Dendritic cell treated with granulocyte-macrophage colony-stimulating factor and Interleukin-4, amounts not matched to agents 40 ng/mL and 50 ng/mL, for 4 days (primary cell): ENCODE measurements at regions not wholly inside any gene's neighbourhood (a gene's known extent, or its start where the extent isn't known, plus 50 kb on each side); places are given as distances from the start of the nearest gene placed in this dataset.

Experiments used
- H3K27ac Mint-ChIP-seq: one replicate; pipeline ENCODE4 v1.8.0; 2022; ENCODE audit warnings: mild to moderate bottlenecking, mixed read lengths
- H3K27me3 Mint-ChIP-seq: one replicate; pipeline ENCODE4 v1.8.0; 2022; ENCODE audit warnings: mild to moderate bottlenecking, mixed read lengths
- H3K36me3 Mint-ChIP-seq: one replicate; pipeline ENCODE4 v1.8.0; 2022; ENCODE audit warnings: low read depth, mixed read lengths
- H3K4me1 Mint-ChIP-seq: one replicate; pipeline ENCODE4 v1.8.0; 2022; ENCODE audit warnings: low read depth, mixed read lengths
- H3K4me3 Mint-ChIP-seq: one replicate; pipeline ENCODE4 v1.8.0; 2022; ENCODE audit warnings: mild to moderate bottlenecking, moderate library complexity, mixed read lengths
- H3K9me3 Mint-ChIP-seq: one replicate; pipeline ENCODE4 v1.8.0; 2022; ENCODE audit warnings: mixed read lengths
- intact Hi-C: fragments of 100-400 bp; cut with micrococcal nuclease; formaldehyde crosslinking; loops from one replicate; pipeline ENCODE4 v1.15.0; 2022

DNA sequence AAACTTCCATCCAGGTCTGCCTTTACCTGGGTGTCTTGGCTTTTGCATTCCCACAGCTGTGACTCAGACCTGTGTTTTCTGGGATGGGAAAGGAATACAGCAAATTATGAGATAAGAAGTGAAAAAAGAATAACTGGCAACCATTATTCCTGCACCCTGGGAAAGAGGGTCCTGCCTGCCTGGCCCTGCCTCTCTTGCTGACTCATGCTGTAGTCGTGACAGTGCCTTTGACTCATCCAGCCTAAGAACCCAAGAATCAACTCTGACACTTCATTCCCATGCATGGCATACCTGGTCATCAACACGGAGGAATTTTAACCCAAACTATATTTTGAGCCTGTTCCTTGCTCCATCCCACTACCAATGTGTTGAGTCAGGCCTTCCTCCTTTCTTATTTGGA is 185.4 kb upstream of the SERP2 start:
- no peak overlapping the region for H3K4me3 Mint-ChIP-seq
- no peak overlapping the region for H3K27ac Mint-ChIP-seq
- no peaks in the 10 kb centered on the region for H3K9me3 Mint-ChIP-seq
- H3K27me3 Mint-ChIP-seq, result peaks cover 24% of the 10 kb centered on the region
- H3K36me3 Mint-ChIP-seq, result no peaks in the 10 kb centered on the region
- H3K4me1 Mint-ChIP-seq, result peaks cover 10% of the 10 kb centered on the region
- intact Hi-C loops, result no loop called here

DNA sequence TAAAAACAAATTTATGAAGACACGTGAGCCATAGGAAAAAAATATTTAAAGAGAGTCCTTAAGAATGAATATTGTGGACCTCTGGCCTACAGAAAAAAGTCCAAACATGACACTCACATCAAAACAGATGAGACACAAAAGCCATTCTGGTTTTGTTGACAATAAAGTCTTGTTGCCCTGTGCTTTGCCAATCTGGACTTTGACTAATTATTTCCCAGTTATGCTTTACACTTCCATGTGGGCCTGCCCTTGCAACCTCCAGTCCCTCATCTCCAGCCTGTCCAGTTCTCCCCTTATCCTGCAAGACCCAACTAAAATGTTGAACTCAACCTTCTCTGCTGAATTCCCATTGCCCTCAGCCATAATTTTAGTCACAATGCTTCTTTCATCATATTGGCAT is 184.5 kb upstream of the SERP2 start:
- no peaks in the 10 kb centered on the region for H3K36me3 Mint-ChIP-seq
- intact Hi-C loops, result no loop called here
- H3K4me1 Mint-ChIP-seq, result peaks cover 10% of the 10 kb centered on the region
- peaks cover 25% of the 10 kb centered on the region for H3K27me3 Mint-ChIP-seq
- no peak overlapping the region for H3K4me3 Mint-ChIP-seq
- H3K9me3 Mint-ChIP-seq, result no peaks in the 10 kb centered on the region
- no peak overlapping the region for H3K27ac Mint-ChIP-seq

- H3K27me3 Mint-ChIP-seq, result peaks cover 33% of the 10 kb centered on the region
- no peaks in the 10 kb centered on the region for H3K36me3 Mint-ChIP-seq
- H3K27ac Mint-ChIP-seq, result no peak overlapping the region
- peaks cover 10% of the 10 kb centered on the region for H3K4me1 Mint-ChIP-seq
- H3K4me3 Mint-ChIP-seq, result no peak overlapping the region
- H3K9me3 Mint-ChIP-seq, result no peaks in the 10 kb centered on the region
- intact Hi-C loops, result loop anchor here (1.0 kb wide), 1 partner anchor 247 kb away; no protein-coding TSS in a partner anchor
Measured at GRCh38 chr13:44191103-44191502, 182.5 kb upstream of the SERP2 start.

GRCh38 chr13:44191504-44192171 is 182.0 kb upstream of the SERP2 start:
- intact Hi-C loops, result loop anchor here (1.0 kb wide), 1 partner anchor 247 kb away; no protein-coding TSS in a partner anchor

DNA sequence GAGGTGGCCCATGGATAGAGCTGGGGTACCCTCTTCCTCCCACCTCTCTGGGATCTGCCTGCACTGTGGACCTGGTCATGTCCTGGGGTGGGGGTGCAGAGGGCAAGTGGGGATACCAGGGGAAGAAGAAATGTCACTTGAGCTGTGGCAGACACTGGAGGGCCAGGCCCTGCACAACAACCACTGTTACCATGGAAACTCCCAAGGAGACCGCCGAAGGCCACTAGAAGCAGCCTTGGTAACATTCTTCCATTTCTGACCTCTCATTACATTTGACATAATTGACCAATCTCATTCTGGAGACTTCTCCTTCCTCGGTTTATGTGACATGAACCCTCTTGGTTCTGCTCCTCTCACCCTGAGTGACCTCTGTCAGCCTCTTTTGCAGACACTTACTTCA is 179.9 kb upstream of the SERP2 start:
- intact Hi-C loops, result no loop called here
- Mint-ChIP-seq H3K36me3 (no peaks in the 10 kb centered on the region), H3K4me3 (no peak overlapping the region), H3K4me1 (peaks cover 10% of the 10 kb centered on the region), H3K27ac (no peak overlapping the region), H3K9me3 (no peaks in the 10 kb centered on the region), H3K27me3 (peaks cover 48% of the 10 kb centered on the region)

More at GRCh38 chr13:44191504-44192171, 182.0 kb upstream of the SERP2 start:
- Mint-ChIP-seq H3K4me3 (no peak overlapping the region), H3K9me3 (no peaks in the 10 kb centered on the region), H3K27ac (no peak overlapping the region), H3K36me3 (no peaks in the 10 kb centered on the region), H3K27me3 (peaks cover 38% of the 10 kb centered on the region), H3K4me1 (peaks cover 10% of the 10 kb centered on the region)

- no peak overlapping the region for H3K4me3 Mint-ChIP-seq
- H3K4me1 Mint-ChIP-seq, result peaks cover 10% of the 10 kb centered on the region
- H3K9me3 Mint-ChIP-seq, result no peaks in the 10 kb centered on the region
- intact Hi-C loops, result no loop called here
- no peaks in the 10 kb centered on the region for H3K36me3 Mint-ChIP-seq
- H3K27ac Mint-ChIP-seq, result no peak overlapping the region
- H3K27me3 Mint-ChIP-seq, result peaks cover 50% of the 10 kb centered on the region
Measured at GRCh38 chr13:44195245-44195644, 178.4 kb upstream of the SERP2 start.

GRCh38 chr13:44196196-44196751 is 177.3 kb upstream of the SERP2 start:
- Mint-ChIP-seq H3K36me3 (no peaks in the 10 kb centered on the region), H3K4me3 (no peak overlapping the region), H3K4me1 (peaks cover 10% of the 10 kb centered on the region), H3K27me3 (peaks cover 46% of the 10 kb centered on the region), H3K9me3 (no peaks in the 10 kb centered on the region), H3K27ac (no peak overlapping the region)
- intact Hi-C loops, result no loop called here

GRCh38 chr13:44197791-44198770 is 175.5 kb upstream of the SERP2 start:
- intact Hi-C loops, result no loop called here
- Mint-ChIP-seq H3K4me1 (no peaks in the 10 kb centered on the region), H3K4me3 (no peak overlapping the region), H3K9me3 (no peaks in the 10 kb centered on the region), H3K27me3 (peaks cover 40% of the 10 kb centered on the region), H3K27ac (no peak overlapping the region), H3K36me3 (no peaks in the 10 kb centered on the region)

DNA sequence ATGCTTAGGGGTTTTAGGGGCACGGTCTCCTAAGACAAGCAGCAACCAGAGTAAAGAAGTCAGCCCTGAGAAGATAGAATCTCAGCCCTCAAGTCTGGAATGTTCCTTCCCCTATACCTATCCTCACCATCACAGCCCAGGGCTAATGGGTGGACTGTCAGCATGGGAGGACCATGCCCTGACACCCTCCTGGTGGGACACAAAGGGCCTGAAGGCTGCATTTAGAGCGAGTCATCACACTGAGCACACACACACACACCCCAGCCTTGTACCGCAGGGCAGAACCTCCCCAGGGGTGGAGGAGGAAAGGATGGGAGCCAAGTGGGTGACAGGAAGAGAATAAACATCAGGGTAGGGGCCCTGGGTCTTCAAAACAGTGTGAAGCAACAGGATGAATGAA is 174.8 kb upstream of the SERP2 start:
- Mint-ChIP-seq H3K9me3 (no peaks in the 10 kb centered on the region), H3K4me3 (no peak overlapping the region), H3K36me3 (no peaks in the 10 kb centered on the region), H3K4me1 (no peaks in the 10 kb centered on the region), H3K27ac (no peak overlapping the region), H3K27me3 (peaks cover 39% of the 10 kb centered on the region)
- intact Hi-C loops, result no loop called here

DNA sequence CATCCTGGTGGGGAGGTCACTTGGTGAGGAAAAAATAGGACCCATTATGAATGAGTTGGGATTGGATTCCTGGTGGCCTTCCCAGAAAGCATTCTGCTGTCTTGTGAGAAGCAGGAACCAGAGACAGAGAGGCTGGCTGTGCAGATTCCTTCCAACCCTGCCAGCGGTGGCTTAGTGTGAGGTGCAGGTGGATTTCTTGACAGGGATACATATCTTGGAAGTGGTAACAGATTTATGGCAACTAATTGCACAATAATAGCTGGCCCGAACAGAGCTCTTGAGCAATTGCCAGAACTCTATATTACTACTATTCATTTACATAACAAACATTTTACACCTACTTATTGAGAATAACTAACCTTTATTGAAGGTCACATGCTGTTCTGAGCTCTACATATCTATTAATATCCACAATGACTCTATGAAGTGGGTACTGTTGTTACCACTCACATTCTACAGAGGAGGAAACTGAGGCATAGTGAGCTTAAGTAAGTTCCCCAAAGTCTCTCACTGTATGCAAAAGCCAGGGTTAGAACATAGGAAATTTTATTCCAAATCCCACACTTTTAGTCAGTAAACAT is 173.9 kb upstream of the SERP2 start:
- Mint-ChIP-seq H3K27me3 (peaks cover 42% of the 10 kb centered on the region), H3K4me1 (no peaks in the 10 kb centered on the region), H3K27ac (no peak overlapping the region), H3K9me3 (no peaks in the 10 kb centered on the region), H3K36me3 (no peaks in the 10 kb centered on the region), H3K4me3 (no peak overlapping the region)
- intact Hi-C loops, result no loop called here

- Mint-ChIP-seq H3K4me3 (no peak overlapping the region), H3K27me3 (peaks cover 27% of the 10 kb centered on the region), H3K9me3 (peaks cover 9% of the 10 kb centered on the region), H3K27ac (no peak overlapping the region), H3K36me3 (no peaks in the 10 kb centered on the region), H3K4me1 (peaks cover 7% of the 10 kb centered on the region)
- intact Hi-C loops, result no loop called here
Measured at GRCh38 chr13:44206434-44206833, 167.2 kb upstream of the SERP2 start.

DNA sequence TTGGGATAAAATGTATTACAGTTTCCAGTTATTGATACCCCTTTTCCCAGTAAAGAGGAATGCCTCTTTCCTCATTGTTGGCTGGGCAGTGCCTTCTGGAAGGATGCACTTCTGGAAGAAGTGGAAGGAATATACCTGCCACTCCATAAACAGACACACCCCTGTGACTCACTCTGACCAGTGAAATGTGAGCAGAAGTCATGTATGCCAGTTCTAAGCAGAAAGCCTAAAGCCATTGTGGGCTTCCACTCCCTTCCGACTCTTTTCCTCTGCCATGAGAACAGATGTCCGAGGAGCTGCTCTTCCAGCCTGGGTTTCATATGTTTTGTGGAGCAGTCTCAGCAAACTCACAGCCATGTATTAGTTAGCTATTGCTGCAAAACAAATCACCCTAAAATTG is 166.1 kb upstream of the SERP2 start:
- Mint-ChIP-seq H3K27ac (no peak overlapping the region), H3K27me3 (peaks cover 27% of the 10 kb centered on the region), H3K36me3 (no peaks in the 10 kb centered on the region), H3K4me3 (no peak overlapping the region), H3K9me3 (peaks cover 9% of the 10 kb centered on the region), H3K4me1 (peaks cover 7% of the 10 kb centered on the region)
- intact Hi-C loops, result no loop called here

- H3K27me3 Mint-ChIP-seq, result peaks cover 27% of the 10 kb centered on the region
- no peak overlapping the region for H3K4me3 Mint-ChIP-seq
- peaks cover 7% of the 10 kb centered on the region for H3K9me3 Mint-ChIP-seq
- no peak overlapping the region for H3K27ac Mint-ChIP-seq
- no peaks in the 10 kb centered on the region for H3K36me3 Mint-ChIP-seq
- intact Hi-C loops, result no loop called here
- H3K4me1 Mint-ChIP-seq, result peaks cover 7% of the 10 kb centered on the region
Measured at GRCh38 chr13:44210525-44210924, 163.1 kb upstream of the SERP2 start.

GRCh38 chr13:44211286-44211685 is 162.3 kb upstream of the SERP2 start:
- Mint-ChIP-seq H3K36me3 (no peaks in the 10 kb centered on the region), H3K27me3 (peaks cover 30% of the 10 kb centered on the region), H3K4me1 (peaks cover 6% of the 10 kb centered on the region), H3K9me3 (no peaks in the 10 kb centered on the region), H3K4me3 (no peak overlapping the region), H3K27ac (no peak overlapping the region)
- intact Hi-C loops, result no loop called here
